Endodermal cell (in vitro differentiated cells): ENCODE measurements at regions not wholly inside any gene's neighbourhood (a gene's known extent, or its start where the extent isn't known, plus 50 kb on each side); places are given as distances from the start of the nearest gene placed in this dataset.

Experiments
- DNase-seq: peaks from one replicate; pipeline ENCODE4 v3.0.0-alpha.2; 2017
- H3K27ac ChIP-seq: 2 replicates; pipeline ENCODE4 v1.5.1; 2013; ENCODE audit warnings: mild to moderate bottlenecking, low read depth, low read length, moderate library complexity
- H3K27me3 ChIP-seq: 2 replicates; pipeline ENCODE4 v1.6.1; 2013; ENCODE audit warnings: mild to moderate bottlenecking, low read length, moderate library complexity; ENCODE audit not compliant: insufficient read depth, control insufficient read depth, poor library complexity, severe bottlenecking
- H3K36me3 ChIP-seq: 2 replicates; pipeline ENCODE4 v1.7.0; 2013; ENCODE audit warnings: mild to moderate bottlenecking, low read length, moderate library complexity; ENCODE audit not compliant: control insufficient read depth, insufficient read depth
- H3K4me1 ChIP-seq: one replicate; pipeline ENCODE4 v1.7.0; 2013; ENCODE audit warnings: low read length; ENCODE audit not compliant: control insufficient read depth, insufficient read depth
- H3K4me3 ChIP-seq: 2 replicates; pipeline ENCODE4 v1.5.1; 2013; ENCODE audit warnings: mild to moderate bottlenecking, low read length, moderate library complexity
- H3K9ac ChIP-seq: 2 replicates; pipeline ENCODE4 v1.6.1; 2013; ENCODE audit warnings: mild to moderate bottlenecking, low read length, moderate library complexity; ENCODE audit not compliant: poor library complexity, severe bottlenecking; ENCODE audit errors: extremely low read depth
- H3K9me3 ChIP-seq: 2 replicates; pipeline ENCODE4 v1.6.1; 2013; ENCODE audit warnings: mild to moderate bottlenecking, low read length, moderate library complexity; ENCODE audit not compliant: control insufficient read depth
- H3K27ac Mint-ChIP-seq: 2 replicates; pipeline ENCODE4 v1.8.0; 2020; ENCODE audit warnings: mixed read lengths
- H3K27me3 Mint-ChIP-seq: 2 replicates; pipeline ENCODE4 v1.8.0; 2021; ENCODE audit warnings: mild to moderate bottlenecking, mixed read lengths; ENCODE audit not compliant: insufficient read depth
- H3K36me3 Mint-ChIP-seq: 2 replicates; pipeline ENCODE4 v1.8.0; 2020; ENCODE audit warnings: low read depth, mixed read lengths
- H3K4me1 Mint-ChIP-seq: 2 replicates; pipeline ENCODE4 v1.8.0; 2020; ENCODE audit warnings: mixed read lengths
- H3K4me3 Mint-ChIP-seq: 2 replicates; pipeline ENCODE4 v1.8.0; 2020; ENCODE audit warnings: mild to moderate bottlenecking, moderate library complexity, mixed read lengths
- H3K9me3 Mint-ChIP-seq: 2 replicates; pipeline ENCODE4 v1.8.0; 2020; ENCODE audit warnings: mild to moderate bottlenecking, mixed read lengths
- CTCF ChIP-seq: fragments of 200-600 bp; sonication (generic); conservative IDR thresholded peaks from 2 replicates; pipeline ENCODE4 v1.5.0; 2021; ENCODE audit warnings: antibody characterized with exemption, mild to moderate bottlenecking
- WGBS, 2 experiments: methylation state at CpG; one replicate each; pipeline versions ENCODE4 v1.1.5 to v1.1.7; 2013; ENCODE audit warnings: missing lambda C conversion rate in 2 of 2, mixed read lengths in 1 of 2; ENCODE audit not compliant: insufficient coverage in 1 of 2, insufficient read length in 1 of 2; 5-methylcytosine and 5-hydroxymethylcytosine counted together

- 86 to 92% methylated on average over 5 to 8 of the region's 8 CpGs for WGBS, 2 experiments
- H3K9me3 Mint-ChIP-seq: no peaks in the 10 kb centered on the region
- H3K4me1 ChIP-seq: peaks cover 7% of the 10 kb centered on the region
Measured at GRCh38 chr11:134858783-134859480, 446.9 kb upstream of the B3GAT1 start.

GRCh38 chr11:134857035-134857434 is 445.0 kb upstream of the B3GAT1 start:
- H3K36me3 ChIP-seq: no peaks in the 10 kb centered on the region
- H3K36me3 Mint-ChIP-seq: no peaks in the 10 kb centered on the region
- TF ChIP-seq CTCF: no peak
- H3K4me1 Mint-ChIP-seq: peaks cover 11% of the 10 kb centered on the region
- H3K9ac ChIP-seq: no peak overlapping the region
- H3K27me3 ChIP-seq: no peaks in the 10 kb centered on the region
- peaks cover 9% of the 10 kb centered on the region for H3K4me1 ChIP-seq
- H3K9me3 ChIP-seq: no peaks in the 10 kb centered on the region
- no peaks in the 10 kb centered on the region for H3K9me3 Mint-ChIP-seq
- peaks cover 8% of the 10 kb centered on the region for H3K27me3 Mint-ChIP-seq
- WGBS, 2 experiments: 91 to 100% methylated on average over 2 to 4 of the region's 4 CpGs
- no peak for DNase-seq
- H3K27ac ChIP-seq: no peak overlapping the region
- no peak overlapping the region for H3K27ac Mint-ChIP-seq
- no peak overlapping the region for H3K4me3 ChIP-seq
- H3K4me3 Mint-ChIP-seq: no peak overlapping the region

More at GRCh38 chr11:134858783-134859480, 446.9 kb upstream of the B3GAT1 start:
- Mint-ChIP-seq H3K27ac (no peak overlapping the region), H3K36me3 (no peaks in the 10 kb centered on the region), H3K27me3 (peaks cover 4% of the 10 kb centered on the region), H3K4me1 (peaks cover 10% of the 10 kb centered on the region), H3K4me3 (no peak overlapping the region)
- H3K27me3 ChIP-seq: no peaks in the 10 kb centered on the region
- no peaks in the 10 kb centered on the region for H3K9me3 ChIP-seq
- no peak for TF ChIP-seq CTCF
- no peaks in the 10 kb centered on the region for H3K36me3 ChIP-seq
- H3K4me3 ChIP-seq: no peak overlapping the region
- no peak overlapping the region for H3K9ac ChIP-seq
- H3K27ac ChIP-seq: no peak overlapping the region
- peak; percentile 33 for DNase-seq

GRCh38 chr11:134856056-134856971 is 444.3 kb upstream of the B3GAT1 start:
- Mint-ChIP-seq H3K4me3 (no peak overlapping the region), H3K4me1 (peaks cover 11% of the 10 kb centered on the region), H3K27ac (no peak overlapping the region), H3K9me3 (no peaks in the 10 kb centered on the region), H3K27me3 (peaks cover 8% of the 10 kb centered on the region), H3K36me3 (no peaks in the 10 kb centered on the region)
- no peaks in the 10 kb centered on the region for H3K36me3 ChIP-seq
- 78 to 88% methylated on average over 9 to 13 of the region's 14 CpGs for WGBS, 2 experiments
- peaks cover 9% of the 10 kb centered on the region for H3K4me1 ChIP-seq
- H3K4me3 ChIP-seq: no peak overlapping the region
- DNase-seq: no peak
- no peaks in the 10 kb centered on the region for H3K27me3 ChIP-seq
- no peak overlapping the region for H3K9ac ChIP-seq
- no peaks in the 10 kb centered on the region for H3K9me3 ChIP-seq
- H3K27ac ChIP-seq: no peak overlapping the region
- TF ChIP-seq CTCF: no peak
